Heart left ventricle (tissue), 16 donors: ENCODE measurements at regions not wholly inside any gene's neighbourhood (a gene's known extent, or its start where the extent isn't known, plus 50 kb on each side); places are given as distances from the start of the nearest gene placed in this dataset.

Experiments used
- ATAC-seq, 4 donors: fragments of 200-7000 bp; cut with Tn5 transposase; one replicate each; pipeline ENCODE4 v1.9.1; 2020 to 2022; ENCODE audit warnings: moderate library complexity in 4 of 4, mild to moderate bottlenecking in 3 of 4, moderate number of reproducible peaks in 1 of 4
- DNase-seq, 5 donors: peaks; one replicate each; pipeline ENCODE4 v3.0.0-alpha.2; 2020
- H3K27ac ChIP-seq, 12 donors: fragments of 200-600 bp; sonication (generic) in 4 of 12; one replicate each; pipeline versions ENCODE4 v1.5.0 to v1.8.0; 2016 to 2022; ENCODE audit warnings: mild to moderate bottlenecking in 2 of 12
- H3K27me3 ChIP-seq, 9 donors: fragments of 200-600 bp; sonication (generic) in 2 of 9; one replicate each; pipeline versions ENCODE4 v1.5.1 to v1.8.0; 2016 to 2022; ENCODE audit warnings: mild to moderate bottlenecking in 3 of 9
- H3K36me3 ChIP-seq, 9 donors: fragments of 200-600 bp; sonication (generic) in 2 of 9; one replicate each; pipeline versions ENCODE4 v1.5.0 to v1.8.0; 2018 to 2022; ENCODE audit warnings: mild to moderate bottlenecking in 2 of 9
- H3K4me1 ChIP-seq, 12 donors: fragments of 200-600 bp; sonication (generic) in 4 of 12; one replicate each; pipeline versions ENCODE4 v1.5.0 to v1.8.0; 2016 to 2022; ENCODE audit warnings: mild to moderate bottlenecking in 3 of 12
- H3K4me3 ChIP-seq, 12 donors: fragments of 200-600 bp; sonication (generic) in 4 of 12; one replicate each; pipeline versions ENCODE4 v1.5.0 to v1.8.0; 2017 to 2022; ENCODE audit warnings: mild to moderate bottlenecking in 9 of 12, moderate library complexity in 4 of 12
- H3K9me3 ChIP-seq, 12 donors: fragments of 200-600 bp; sonication (generic) in 4 of 12; one replicate each; pipeline versions ENCODE4 v1.5.0 to v1.8.0; 2016 to 2022; ENCODE audit warnings: mild to moderate bottlenecking in 1 of 12
- CTCF ChIP-seq, 12 donors: fragments of 200-600 bp; sonication (generic) in 4 of 12; IDR thresholded peaks; one replicate each; pipeline versions ENCODE4 v1.5.0 to v1.8.0; 2018 to 2022; ENCODE audit warnings: antibody characterized with exemption in 12 of 12, mild to moderate bottlenecking in 5 of 12
- POLR2A ChIP-seq, 2 donors: fragments of 450-650 bp; IDR thresholded peaks; one replicate each; pipeline ENCODE4 v1.6.1; 2017; ENCODE audit warnings: antibody characterized with exemption in 2 of 2, mild to moderate bottlenecking in 2 of 2, moderate library complexity in 2 of 2
- WGBS, 4 donors: extraction: QIAGEN DNeasy Blood & Tissue Kit in 2 of 4; methylation state at CpG; one replicate each; pipeline versions ENCODE4 v1.1.5 to v1.1.7; 2013 to 2018; 5-methylcytosine and 5-hydroxymethylcytosine counted together
- intact Hi-C, 10 donors: fragments of 100-400 bp; cut with DNase I; formaldehyde crosslinking; loops; one replicate each; pipeline versions ENCODE4 v1.11.1 to v1.14.2; 2022
- donor health status: ischemic (EF 13 %, LVEDD 7.1; RV severe dilation, severe dysfunction).
- donor health status: healthy with polysubstance abuse.
- donor health status: DM: no; HTN: yes; CAD: no.
- donor health status: DM: no; HTN: no; CAD: no.
- donor health status: ischemic (EF 25% LVEDD 6.9; RV normal size, moderate dysfunction).
- donor health status: ischemic (EF 25% LVEDD 5.7; RV mildly dilated, moderate dysfunction).
- donor health status: healthy.
- donor health status: DM: yes; HTN: yes; CAD: no.
- donor health status: ischemic (EF 35%, LVEDD 5.7; RV mildly dilated, moderate dysfunction).
- donor health status: nonischemic (EF 11% LVEDD 7.7; RV severe dilation, severe dysfunction).
- donor health status: DM: yes; HTN: yes; CAD: no.
- donor health status: PGD.
- donor health status: ischemic (EF 29% LVEDD 5.4; RV normal size, mild dysfunction).
- donor health status: nonischemic (EF 23%, LVEDD 6.1; RV moderate dilation, normal function).

GRCh38 chr13:76720416-76720815, 165.8 kb downstream of the KCTD12 start:
- Histone ChIP-seq H3K27ac (no peak overlapping the region), H3K4me1 (peaks cover 0 to 35% (median 17%) of the 10 kb centered on the region in 12 donors), H3K27me3 (no peaks in the 10 kb centered on the region), H3K9me3 (no peaks in the 10 kb centered on the region), H3K4me3 (no peak overlapping the region), H3K36me3 (no peaks in the 10 kb centered on the region)
- DNase-seq (no peak), ATAC-seq (no peak)
- intact Hi-C loops, result no loop called here
- TF ChIP-seq CTCF (IDR thresholded peaks at IDR 0.05) (no peak), POLR2A (IDR thresholded peaks at IDR 0.05) (no peak)
- 92 to 100% (median 95%) methylated on average over 1 of the region's 1 CpG for WGBS, 4 donors

GRCh38 chr13:76719955-76720354, 166.2 kb downstream of the KCTD12 start:
- no peak for ATAC-seq
- no peaks in the 10 kb centered on the region for H3K9me3 ChIP-seq
- TF ChIP-seq CTCF (IDR thresholded peaks at IDR 0.05) (no peak), POLR2A (IDR thresholded peaks at IDR 0.05) (no peak)
- 95 to 97% (median 96%) methylated on average over 2 of the region's 2 CpGs for WGBS, 4 donors
- no peak overlapping the region for H3K27ac ChIP-seq
- no peaks in the 10 kb centered on the region for H3K36me3 ChIP-seq
- intact Hi-C loops, result no loop called here
- no peak for DNase-seq
- peaks cover 0 to 30% (median 15%) of the 10 kb centered on the region in 12 donors for H3K4me1 ChIP-seq
- H3K27me3 ChIP-seq, result no peaks in the 10 kb centered on the region
- H3K4me3 ChIP-seq, result no peak overlapping the region

GRCh38 chr13:76717092-76717491, 169.1 kb downstream of the KCTD12 start:
- H3K9me3 ChIP-seq, result no peaks in the 10 kb centered on the region
- no peak for TF ChIP-seq POLR2A (IDR thresholded peaks at IDR 0.05)
- no peak for TF ChIP-seq CTCF (IDR thresholded peaks at IDR 0.05)
- no peaks in the 10 kb centered on the region for H3K36me3 ChIP-seq
- no peak for DNase-seq
- peaks cover 0 to 13% (median 0%) of the 10 kb centered on the region in 12 donors for H3K4me1 ChIP-seq
- 45 to 64% (median 51%) methylated on average over 1 of the region's 1 CpG for WGBS, 4 donors
- ATAC-seq, result no peak
- intact Hi-C loops, result no loop called here
- H3K27ac ChIP-seq, result no peak overlapping the region
- no peaks in the 10 kb centered on the region for H3K27me3 ChIP-seq
- no peak overlapping the region for H3K4me3 ChIP-seq

GRCh38 chr13:76715621-76716020, 170.6 kb downstream of the KCTD12 start:
- WGBS, 4 donors, result 69 to 75% (median 73%) methylated on average over 5 of the region's 5 CpGs
- intact Hi-C loops, result no loop called here
- Histone ChIP-seq H3K4me1 (peaks cover 0 to 26% (median 10%) of the 10 kb centered on the region in 12 donors), H3K27ac (peak overlapping the region in 5 of 12 donors; percentile 7 to 41 (median 20)), H3K36me3 (no peaks in the 10 kb centered on the region), H3K27me3 (no peaks in the 10 kb centered on the region), H3K4me3 (no peak overlapping the region), H3K9me3 (no peaks in the 10 kb centered on the region)
- no peak for ATAC-seq
- no peak for TF ChIP-seq POLR2A (IDR thresholded peaks at IDR 0.05)
- no peak for TF ChIP-seq CTCF (IDR thresholded peaks at IDR 0.05)
- no peak for DNase-seq
